Bronchial epithelial cell (primary cell): ENCODE measurements at regions not wholly inside any gene's neighbourhood (a gene's known extent, or its start where the extent isn't known, plus 50 kb on each side); places are given as distances from the start of the nearest gene placed in this dataset.

Source experiments
- DNase-seq: peaks from one replicate; pipeline ENCODE4 v3.0.0-alpha.2; 2010; ENCODE audit warnings: low read depth
- FAIRE-seq: peaks from 2 replicates; lab custom pipeline; 2011; peaks lifted over from hg19 to GRCh38; lab: Jason Lieb, UNC
- H3K27me3 ChIP-seq: 2 replicates; pipeline ENCODE4 v1.5.1; 2011; ENCODE audit warnings: low read length; ENCODE audit not compliant: control insufficient read depth, insufficient read depth
- H3K36me3 ChIP-seq: 2 replicates; pipeline ENCODE4 v1.5.1; 2011; ENCODE audit warnings: low read length; ENCODE audit not compliant: control insufficient read depth, insufficient read depth
- H3K4me3 ChIP-seq: 2 replicates; pipeline ENCODE4 v1.5.1; 2011; ENCODE audit warnings: mild to moderate bottlenecking, low read depth, low read length, control low read depth
- TF ChIP-seq, protein P1 (sequence below): IDR thresholded peaks from 2 replicates; pipeline ENCODE4 v1.5.1; 2011; ENCODE audit warnings: mild to moderate bottlenecking, moderate library complexity, low read length, control low read depth, inconsistent platforms; ENCODE audit not compliant: insufficient read depth, severe bottlenecking

DNA sequence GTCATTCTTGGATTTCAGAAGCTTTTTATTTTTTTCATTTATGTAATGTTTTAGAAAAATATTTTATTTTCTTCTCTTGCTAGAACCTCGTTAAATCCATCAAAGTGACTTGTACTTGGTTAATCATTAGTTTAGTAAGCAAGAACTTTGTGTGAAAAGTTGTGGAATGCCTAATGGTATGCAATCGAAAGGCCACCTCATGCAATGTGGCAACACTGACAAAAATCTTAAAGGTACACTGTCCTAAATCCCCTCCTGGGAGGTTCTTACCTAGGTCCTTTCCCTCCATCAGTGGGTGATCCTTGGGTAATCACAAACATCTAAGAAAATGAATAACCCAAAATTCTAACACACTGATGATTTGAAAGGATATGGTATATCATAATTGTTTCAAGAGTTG is 304.2 kb downstream of the DNAH5 start:
- no peak for FAIRE-seq

DNA sequence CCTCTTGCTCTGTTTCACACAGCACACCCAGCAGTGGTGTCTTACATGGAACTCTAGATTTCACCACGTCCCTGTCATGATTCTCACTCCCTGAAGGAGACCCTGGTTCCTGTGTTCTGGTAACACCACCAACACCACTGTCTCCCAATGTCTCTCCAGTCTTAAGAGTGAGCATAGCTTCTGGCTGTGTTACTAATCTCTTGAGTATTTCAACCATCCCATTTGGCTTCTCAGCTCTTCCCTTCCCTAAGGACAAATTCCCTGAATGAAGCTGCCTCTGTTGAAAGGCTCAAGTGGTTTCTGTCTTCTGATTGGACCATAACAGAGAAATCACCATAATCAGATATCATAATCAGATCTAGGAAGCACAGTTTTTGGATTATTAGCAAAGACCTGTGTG is 311.8 kb downstream of the DNAH5 start:
- H3K36me3 ChIP-seq, result no peaks in the 10 kb centered on the region
- TF ChIP-seq, protein P1, sequence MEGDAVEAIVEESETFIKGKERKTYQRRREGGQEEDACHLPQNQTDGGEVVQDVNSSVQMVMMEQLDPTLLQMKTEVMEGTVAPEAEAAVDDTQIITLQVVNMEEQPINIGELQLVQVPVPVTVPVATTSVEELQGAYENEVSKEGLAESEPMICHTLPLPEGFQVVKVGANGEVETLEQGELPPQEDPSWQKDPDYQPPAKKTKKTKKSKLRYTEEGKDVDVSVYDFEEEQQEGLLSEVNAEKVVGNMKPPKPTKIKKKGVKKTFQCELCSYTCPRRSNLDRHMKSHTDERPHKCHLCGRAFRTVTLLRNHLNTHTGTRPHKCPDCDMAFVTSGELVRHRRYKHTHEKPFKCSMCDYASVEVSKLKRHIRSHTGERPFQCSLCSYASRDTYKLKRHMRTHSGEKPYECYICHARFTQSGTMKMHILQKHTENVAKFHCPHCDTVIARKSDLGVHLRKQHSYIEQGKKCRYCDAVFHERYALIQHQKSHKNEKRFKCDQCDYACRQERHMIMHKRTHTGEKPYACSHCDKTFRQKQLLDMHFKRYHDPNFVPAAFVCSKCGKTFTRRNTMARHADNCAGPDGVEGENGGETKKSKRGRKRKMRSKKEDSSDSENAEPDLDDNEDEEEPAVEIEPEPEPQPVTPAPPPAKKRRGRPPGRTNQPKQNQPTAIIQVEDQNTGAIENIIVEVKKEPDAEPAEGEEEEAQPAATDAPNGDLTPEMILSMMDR, result no peak
- DNase-seq (peak; percentile 83), FAIRE-seq (no peak)
- H3K4me3 ChIP-seq, result no peak overlapping the region
- H3K27me3 ChIP-seq, result no peaks in the 10 kb centered on the region

More for the DNA sequence above, 304.2 kb downstream of the DNAH5 start:
- Histone ChIP-seq H3K4me3 (no peak overlapping the region), H3K36me3 (no peaks in the 10 kb centered on the region), H3K27me3 (no peaks in the 10 kb centered on the region)
- TF ChIP-seq, protein P1, result no peak
- DNase-seq, result no peak

DNA sequence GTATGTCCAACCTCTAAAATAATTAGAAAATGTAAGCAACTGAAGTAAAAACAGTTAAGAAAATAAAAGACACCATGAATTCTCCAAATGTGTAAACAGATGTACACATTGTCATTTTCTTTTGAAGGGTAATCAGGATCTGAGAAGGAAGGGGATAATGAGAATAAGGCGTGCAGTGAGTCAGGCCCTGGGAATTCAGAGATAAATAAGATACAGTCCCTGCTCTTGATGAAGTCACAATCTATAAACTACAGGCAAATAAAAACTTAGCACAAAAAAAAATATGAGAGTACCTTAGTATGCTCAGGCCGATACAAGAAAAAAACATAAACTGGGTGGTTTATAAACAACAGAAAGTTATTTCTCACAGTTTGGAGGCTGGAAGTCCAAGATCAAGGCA is 315.3 kb downstream of the DNAH5 start:
- no peaks in the 10 kb centered on the region for H3K27me3 ChIP-seq
- no peak for FAIRE-seq
- DNase-seq, result peak; percentile 34
- no peaks in the 10 kb centered on the region for H3K36me3 ChIP-seq
- TF ChIP-seq, protein P1, result no peak
- no peak overlapping the region for H3K4me3 ChIP-seq

DNA sequence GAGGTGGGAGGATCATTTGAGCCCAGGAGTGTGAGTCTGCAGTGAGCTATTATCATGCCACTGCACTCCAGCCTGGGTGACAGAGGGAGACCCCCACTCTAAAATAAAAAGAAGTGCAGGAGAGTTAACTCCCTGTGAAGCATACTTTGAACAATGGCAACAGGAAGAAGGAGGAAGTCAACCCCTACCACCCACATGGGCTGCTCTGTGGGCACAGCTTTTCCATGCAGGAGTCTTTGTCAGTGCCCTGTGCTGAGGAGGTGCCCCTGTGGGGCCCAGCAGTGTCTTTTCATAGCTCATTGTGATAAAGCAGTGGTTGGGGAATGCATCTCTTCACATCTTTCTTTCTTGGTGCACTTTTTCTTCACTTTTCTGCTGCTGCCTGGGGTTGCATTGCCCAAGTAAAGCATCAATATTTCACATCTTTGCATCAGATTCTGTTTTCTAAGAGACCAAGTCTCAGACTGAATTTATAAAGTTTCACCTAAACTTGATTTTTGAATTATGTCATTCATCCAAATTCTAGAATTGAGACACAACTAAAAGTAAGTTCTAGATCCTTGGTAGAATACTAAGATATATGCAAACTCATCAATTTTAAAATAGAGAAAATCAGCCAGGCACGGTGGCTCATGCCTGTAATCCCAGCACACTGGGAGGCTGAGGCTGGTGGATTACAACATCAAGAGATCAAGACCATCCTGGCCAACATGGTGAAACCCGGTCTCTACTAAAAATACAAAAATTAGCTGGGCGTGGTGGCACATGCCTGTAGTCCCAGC is 316.6 kb downstream of the DNAH5 start:
- no peaks in the 10 kb centered on the region for H3K36me3 ChIP-seq
- H3K4me3 ChIP-seq, result no peak overlapping the region
- FAIRE-seq (no peak), DNase-seq (no peak)
- H3K27me3 ChIP-seq, result no peaks in the 10 kb centered on the region
- TF ChIP-seq, protein P1, result no peak

DNA sequence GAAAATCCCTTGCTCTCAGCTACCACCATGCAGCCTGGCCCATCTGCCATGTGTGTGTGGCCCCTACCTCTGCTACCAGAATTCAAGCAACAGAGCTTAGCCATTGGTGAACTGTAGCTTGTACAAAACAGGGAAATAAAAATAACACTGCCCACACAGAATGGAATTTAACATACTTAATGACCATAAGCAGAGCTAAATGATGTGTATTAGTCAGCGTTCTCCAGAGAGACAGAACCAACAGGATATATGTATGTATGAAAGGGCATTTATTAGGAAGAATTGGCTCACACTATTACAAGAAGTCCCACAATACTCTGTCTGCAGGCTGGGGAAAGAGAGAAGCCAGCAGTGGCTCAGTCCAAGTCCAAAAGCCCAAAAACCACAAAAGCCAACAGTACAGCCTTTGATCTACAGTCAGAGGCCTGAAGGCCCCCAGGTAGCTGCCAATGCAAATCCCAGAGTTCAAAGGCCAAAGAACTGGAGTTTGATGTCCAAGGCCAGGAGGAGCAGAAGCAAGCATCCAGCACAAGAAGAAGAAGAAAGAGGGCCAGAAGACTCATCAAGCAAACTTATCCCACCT is 318.8 kb downstream of the DNAH5 start:
- Histone ChIP-seq H3K27me3 (no peaks in the 10 kb centered on the region), H3K36me3 (no peaks in the 10 kb centered on the region), H3K4me3 (no peak overlapping the region)
- FAIRE-seq, result no peak
- TF ChIP-seq, protein P1, result no peak
- DNase-seq, result peak; percentile 47
